DOHH2 (cell line): ENCODE measurements at regions not wholly inside any gene's neighbourhood (a gene's known extent, or its start where the extent isn't known, plus 50 kb on each side); places are given as distances from the start of the nearest gene placed in this dataset.

ENCODE experiments used
- CTCF ChIP-seq: fragments of 200-600 bp; sonication (generic); IDR thresholded peaks from one replicate; pipeline ENCODE4 v1.5.1; 2014; ENCODE audit warnings: antibody characterized with exemption, mild to moderate bottlenecking, low read depth, low read length; ENCODE audit not compliant: poor library complexity, severe bottlenecking
- EZH2phosphoT487 ChIP-seq: fragments of 200-600 bp; sonication (generic); IDR thresholded peaks from 2 replicates; pipeline ENCODE4 v1.6.1; 2017; ENCODE audit warnings: borderline replicate concordance, mild to moderate bottlenecking, antibody characterized with exemption, low read length, moderate library complexity, mixed read lengths

DNA sequence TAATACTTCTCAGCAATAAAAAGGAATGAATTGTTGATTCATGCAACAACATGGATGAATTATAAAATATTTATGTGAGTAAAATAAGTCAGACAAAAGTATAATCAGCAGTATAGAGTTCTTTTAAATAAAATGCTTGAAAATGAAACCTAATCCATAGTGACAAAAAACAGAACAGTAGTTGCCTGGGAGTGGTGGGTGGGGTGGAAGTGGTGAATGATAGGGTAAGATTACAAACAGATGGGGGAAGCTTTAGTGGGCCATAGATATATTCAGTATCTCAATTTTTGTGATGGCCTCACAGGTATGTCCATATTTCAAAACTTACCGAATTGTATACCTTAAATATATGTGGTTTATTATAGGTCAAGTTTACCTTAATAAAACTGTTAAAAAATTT, 124.9 kb upstream of the UBL3 start:
- TF ChIP-seq CTCF = no peak
- no peak for TF ChIP-seq EZH2phosphoT487
